HG02623 (cell line): ENCODE measurements at regions not wholly inside any gene's neighbourhood (a gene's known extent, or its start where the extent isn't known, plus 50 kb on each side); places are given as distances from the start of the nearest gene placed in this dataset.
A peak's percentile ranks its signal among the peaks of the same experiment; 100 is the strongest.
"Not testable (repeated sequence)": the region's sequence is repeated elsewhere in the genome, so short reads cannot be mapped to it uniquely, and the experiment has no call there.

Source experiments
- ATAC-seq: cut with Tn5 transposase; IDR thresholded peaks from one replicate; pipeline ENCODE4 v1.9.1; 2021; ENCODE audit warnings: moderate library complexity; ENCODE audit not compliant: unreplicated experiment

- no peak for ATAC-seq
Observed at GRCh38 chr18:35826477-35826876, 146.0 kb upstream of the RMP24 start.

- ATAC-seq = no peak
Observed at GRCh38 chr18:35827275-35827902, 145.1 kb upstream of the RMP24 start.

- ATAC-seq = no peak
Observed at GRCh38 chr18:35827903-35828275, 144.6 kb upstream of the RMP24 start.

GRCh38 chr18:35828591-35828990, 143.9 kb upstream of the RMP24 start:
- no peak for ATAC-seq

GRCh38 chr18:35835366-35835765, 137.1 kb upstream of the RMP24 start:
- no peak for ATAC-seq

- ATAC-seq = peak; percentile 94
Observed at GRCh38 chr18:35835833-35836232, 136.6 kb upstream of the RMP24 start.

- no peak for ATAC-seq
Observed at GRCh38 chr18:35836932-35837331, 135.5 kb upstream of the RMP24 start.

- no peak for ATAC-seq
Observed at GRCh38 chr18:35837922-35838496, 134.5 kb upstream of the RMP24 start.

GRCh38 chr18:35841283-35841682, 131.2 kb upstream of the RMP24 start:
- no peak for ATAC-seq

- no peak for ATAC-seq
Observed at GRCh38 chr18:35842536-35842935, 129.9 kb upstream of the RMP24 start.

GRCh38 chr18:35848321-35848720, 124.2 kb upstream of the RMP24 start:
- ATAC-seq = not testable (repeated sequence)

GRCh38 chr18:35849241-35849640, 123.2 kb upstream of the RMP24 start:
- ATAC-seq = not testable (repeated sequence)

- no peak for ATAC-seq
Observed at GRCh38 chr18:35851286-35851970, 121.1 kb upstream of the RMP24 start.

- no peak for ATAC-seq
Observed at GRCh38 chr18:35852786-35853185, 119.7 kb upstream of the RMP24 start.

GRCh38 chr18:35854095-35854494, 118.4 kb upstream of the RMP24 start:
- no peak for ATAC-seq

GRCh38 chr18:35856178-35856577, 116.3 kb upstream of the RMP24 start:
- ATAC-seq = no peak

- ATAC-seq = not testable (repeated sequence)
Observed at GRCh38 chr18:35856721-35857120, 115.8 kb upstream of the RMP24 start.

- not testable (repeated sequence) for ATAC-seq
Observed at GRCh38 chr18:35857581-35857980, 114.9 kb upstream of the RMP24 start.

GRCh38 chr18:35861367-35862118, 110.9 kb upstream of the RMP24 start:
- ATAC-seq = peak; percentile 52

GRCh38 chr18:35862119-35862640, 110.3 kb upstream of the RMP24 start:
- no peak for ATAC-seq

- no peak for ATAC-seq
Observed at GRCh38 chr18:35864916-35865315, 107.6 kb upstream of the RMP24 start.
